RWPE2 (cell line): ENCODE measurements at regions not wholly inside any gene's neighbourhood (a gene's known extent, or its start where the extent isn't known, plus 50 kb on each side); places are given as distances from the start of the nearest gene placed in this dataset.

Experiments
- ATAC-seq: fragments of 200-7000 bp; cut with Tn5 transposase; 3 replicates; pipeline ENCODE4 v1.9.1; 2021; ENCODE audit warnings: low read depth
- DNase-seq: peaks from one replicate; pipeline ENCODE4 v3.0.0-alpha.2; 2020; ENCODE audit warnings: low spot score
- H3K27ac ChIP-seq: fragments of 450-650 bp; 2 replicates; pipeline ENCODE4 v1.5.1; 2017; ENCODE audit warnings: mild to moderate bottlenecking; ENCODE audit not compliant: poor library complexity, severe bottlenecking
- H3K27me3 ChIP-seq: fragments of 250-450 bp; sonication (Bioruptor Pico); 2 replicates; pipeline ENCODE4 v1.5.1; 2021; ENCODE audit warnings: mild to moderate bottlenecking, moderate library complexity; ENCODE audit not compliant: insufficient read depth, poor library complexity, severe bottlenecking
- H3K36me3 ChIP-seq: fragments of 250-450 bp; sonication (Bioruptor Pico); 2 replicates; pipeline ENCODE4 v1.5.1; 2020; ENCODE audit warnings: low read depth, mild to moderate bottlenecking, moderate library complexity
- H3K4me1 ChIP-seq: fragments of 250-450 bp; sonication (Bioruptor Pico); 2 replicates; pipeline ENCODE4 v1.5.1; 2021; ENCODE audit warnings: mild to moderate bottlenecking, moderate library complexity; ENCODE audit not compliant: insufficient read depth, poor library complexity, severe bottlenecking
- H3K4me3 ChIP-seq: fragments of 250-450 bp; sonication (Bioruptor Pico); 2 replicates; pipeline ENCODE4 v1.5.1; 2021; ENCODE audit warnings: mild to moderate bottlenecking, moderate library complexity; ENCODE audit not compliant: severe bottlenecking
- H3K9me3 ChIP-seq: fragments of 250-450 bp; sonication (Bioruptor Pico); 2 replicates; pipeline ENCODE4 v1.5.1; 2021; ENCODE audit warnings: mild to moderate bottlenecking, moderate library complexity; ENCODE audit not compliant: severe bottlenecking
- CTCF ChIP-seq: fragments of 450-650 bp; IDR thresholded peaks from one replicate; pipeline ENCODE4 v1.5.1; 2017; ENCODE audit warnings: mild to moderate bottlenecking, moderate library complexity; ENCODE audit not compliant: poor library complexity, severe bottlenecking

- no peaks in the 10 kb centered on the region for H3K36me3 ChIP-seq
- no peak overlapping the region for H3K4me3 ChIP-seq
- no peak for DNase-seq
- no peaks in the 10 kb centered on the region for H3K9me3 ChIP-seq
- no peak for ATAC-seq
- no peak overlapping the region for H3K27ac ChIP-seq
- H3K27me3 ChIP-seq = no peaks in the 10 kb centered on the region
- no peak for TF ChIP-seq CTCF
- H3K4me1 ChIP-seq = peaks cover 9% of the 10 kb centered on the region
Observed at GRCh38 chr7:142442396-142442795, 184.5 kb upstream of the PRSS58 start.

- no peaks in the 10 kb centered on the region for H3K9me3 ChIP-seq
- ATAC-seq = peak; percentile 21; the same call in 2 of the 3 replicates
- H3K27ac ChIP-seq = peak overlapping the region; percentile 15
- no peak for DNase-seq
- H3K4me1 ChIP-seq = peaks cover 9% of the 10 kb centered on the region
- no peaks in the 10 kb centered on the region for H3K36me3 ChIP-seq
- TF ChIP-seq CTCF = no peak
- H3K4me3 ChIP-seq = no peak overlapping the region
- H3K27me3 ChIP-seq = no peaks in the 10 kb centered on the region
Observed at GRCh38 chr7:142440906-142441411, 183.1 kb upstream of the PRSS58 start.

GRCh38 chr7:142440219-142440905 lies 182.5 kb upstream of the PRSS58 start:
- Histone ChIP-seq H3K27ac (peak overlapping the region; percentile 15), H3K4me3 (no peak overlapping the region), H3K36me3 (no peaks in the 10 kb centered on the region), H3K27me3 (no peaks in the 10 kb centered on the region), H3K9me3 (no peaks in the 10 kb centered on the region), H3K4me1 (peaks cover 9% of the 10 kb centered on the region)
- ATAC-seq (peak; percentile 76), DNase-seq (no peak)
- no peak for TF ChIP-seq CTCF

- Histone ChIP-seq H3K27me3 (no peaks in the 10 kb centered on the region), H3K4me1 (peaks cover 9% of the 10 kb centered on the region), H3K9me3 (no peaks in the 10 kb centered on the region), H3K27ac (peak overlapping the region; percentile 15), H3K4me3 (no peak overlapping the region), H3K36me3 (no peaks in the 10 kb centered on the region)
- DNase-seq (no peak), ATAC-seq (no peak)
- no peak for TF ChIP-seq CTCF
Observed at GRCh38 chr7:142439739-142440138, 181.9 kb upstream of the PRSS58 start.

GRCh38 chr7:142438923-142439515 lies 181.2 kb upstream of the PRSS58 start:
- no peaks in the 10 kb centered on the region for H3K36me3 ChIP-seq
- peaks cover 9% of the 10 kb centered on the region for H3K4me1 ChIP-seq
- no peaks in the 10 kb centered on the region for H3K27me3 ChIP-seq
- no peak for DNase-seq
- no peak for TF ChIP-seq CTCF
- no peaks in the 10 kb centered on the region for H3K9me3 ChIP-seq
- no peak overlapping the region for H3K27ac ChIP-seq
- ATAC-seq = no peak
- no peak overlapping the region for H3K4me3 ChIP-seq
